GM21825 (cell line): ENCODE measurements at regions not wholly inside any gene's neighbourhood (a gene's known extent, or its start where the extent isn't known, plus 50 kb on each side); places are given as distances from the start of the nearest gene placed in this dataset.

Experiments used
- ATAC-seq: cut with Tn5 transposase; IDR thresholded peaks from one replicate; pipeline ENCODE4 v1.9.1; 2021; ENCODE audit warnings: mild to moderate bottlenecking, moderate library complexity; ENCODE audit not compliant: unreplicated experiment

- no peak for ATAC-seq
Observed at GRCh38 chr13:44627441-44627840, 51.3 kb upstream of the TSC22D1 start.

- no peak for ATAC-seq
Observed at GRCh38 chr13:44626176-44626575, 50.0 kb upstream of the TSC22D1 start.
